HepG2 (cell line): ENCODE measurements at regions not wholly inside any gene's neighbourhood (a gene's known extent, or its start where the extent isn't known, plus 50 kb on each side); places are given as distances from the start of the nearest gene placed in this dataset.

Experiments
- ATAC-seq: fragments of 200-7000 bp; cut with Tn5 transposase; 3 replicates; pipeline ENCODE4 v1.9.1; 2020; ENCODE audit warnings: mild to moderate bottlenecking, moderate library complexity
- BruUV-seq: library from RNA; stranded (reverse); fragments of 400-500 nt; replicated peaks from 2 replicates; lab custom pipeline; 2021; lab: Mats Ljungman, UMichigan
- CTCF ChIA-PET: fragments of 300-600 bp; formaldehyde crosslinking; extraction: SDS; loops from one replicate; lab custom pipeline; 2021; ENCODE audit warnings: low total read pairs, inconsistent platforms, low intra/inter-chr PET ratio; lab: Yijun Ruan, JAX
- POLR2A ChIA-PET: fragments of 350-600 bp; sonication (Branson Sonifier 250); formaldehyde crosslinking; loops from one replicate; lab custom pipeline; 2020; ENCODE audit warnings: antibody characterized with exemption, inconsistent platforms; lab: Yijun Ruan, JAX
- DNase-seq: peaks from one replicate; pipeline ENCODE4 v3.0.0-alpha.2; 2015; ENCODE audit warnings: low spot score
- FAIRE-seq: peaks from 3 replicates; lab custom pipeline; 2011; peaks lifted over from hg19 to GRCh38; lab: Jason Lieb, UNC
- H2AFZ ChIP-seq: one replicate; pipeline ENCODE4 v1.6.1; 2011; ENCODE audit warnings: low read length, inconsistent platforms
- H3K27ac ChIP-seq: fragments of 300-600 bp; 3 replicates; pipeline ENCODE4 v1.8.0; 2011; ENCODE audit warnings: mixed run types, mild to moderate bottlenecking, mixed read lengths, low read length, inconsistent platforms; ENCODE audit not compliant: insufficient read depth; ENCODE audit errors: extremely low read length
- H3K27me3 ChIP-seq, 2 experiments: fragments of 200-600 bp in 1 of 2; 2 replicates in 1 of 2; 3 replicates in 1 of 2; pipeline versions ENCODE4 v1.6.0 to v1.8.0; 2011; ENCODE audit warnings: low read length in 2 of 2, mild to moderate bottlenecking in 2 of 2, moderate library complexity in 2 of 2, inconsistent platforms in 1 of 2; ENCODE audit not compliant: insufficient read depth in 2 of 2, control insufficient read depth in 1 of 2
- H3K36me3 ChIP-seq, 2 experiments: fragments of 200-600 bp in 1 of 2; replicated peaks in 1 of 2; 2 replicates in 1 of 2; 3 replicates in 1 of 2; pipeline versions ENCODE4 v1.5.1 to v1.8.0; 2011; ENCODE audit warnings: low read length in 2 of 2, inconsistent platforms in 1 of 2; ENCODE audit not compliant: insufficient read depth in 2 of 2, control insufficient read depth in 1 of 2
- H3K4me1 ChIP-seq: 2 replicates; pipeline ENCODE4 v1.5.1; 2012; ENCODE audit warnings: low read length, inconsistent platforms; ENCODE audit not compliant: insufficient read depth
- H3K4me2 ChIP-seq: 2 replicates; pipeline ENCODE4 v1.6.0; 2011; ENCODE audit warnings: low read depth, low read length, inconsistent platforms
- H3K4me3 ChIP-seq, 3 experiments: fragments of 200-600 bp in 1 of 3; sonication (generic), shearing (Covaris generic) in 1 of 3; replicated peaks in 1 of 3; 2 replicates each; pipeline ENCODE4 v1.5.1; 2011 to 2016; ENCODE audit warnings: low read length in 3 of 3, inconsistent platforms in 2 of 3, low read depth in 2 of 3, mild to moderate bottlenecking in 2 of 3, control low read depth in 1 of 3, mixed read lengths in 1 of 3; ENCODE audit not compliant: insufficient read depth in 1 of 3
- H3K79me2 ChIP-seq: one replicate; pipeline ENCODE4 v1.6.1; 2011; ENCODE audit warnings: low read length, inconsistent platforms; ENCODE audit not compliant: insufficient read depth
- H3K9ac ChIP-seq: 2 replicates; pipeline ENCODE4 v1.6.0; 2011; ENCODE audit warnings: mild to moderate bottlenecking, low read depth, low read length, inconsistent platforms; ENCODE audit not compliant: insufficient read depth
- H3K9me3 ChIP-seq: 2 replicates; pipeline ENCODE4 v1.5.1; 2012; ENCODE audit warnings: mild to moderate bottlenecking, low read length
- H4K20me1 ChIP-seq: 2 replicates; pipeline ENCODE4 v1.6.0; 2011; ENCODE audit warnings: inconsistent platforms, mild to moderate bottlenecking, low read length, moderate library complexity; ENCODE audit not compliant: insufficient read depth
- HCFC1 ChIP-seq: fragments of 150-350 bp; IDR thresholded peaks from 2 replicates; pipeline ENCODE4 v1.6.1; 2014; ENCODE audit warnings: low read depth, low read length
- HIVEP1 ChIP-seq: sonication (generic); formaldehyde crosslinking; IDR thresholded peaks from 2 replicates; pipeline ENCODE4 v1.4.0; 2020; ENCODE audit warnings: mild to moderate bottlenecking, missing genetic modification reagents
- HMG20A ChIP-seq: IDR thresholded peaks from 2 replicates; pipeline ENCODE4 v1.6.1; 2016; ENCODE audit warnings: borderline replicate concordance
- HNRNPL ChIP-seq: fragments of 200-400 bp; formaldehyde crosslinking; IDR thresholded peaks from 2 replicates; pipeline ENCODE4 v1.6.1; 2017; ENCODE audit warnings: mild to moderate bottlenecking, low read depth, low read length
- NCOA5 ChIP-seq: sonication (generic); formaldehyde crosslinking; IDR thresholded peaks from 2 replicates; pipeline ENCODE4 v1.4.0; 2020; ENCODE audit warnings: missing genetic modification reagents
- PHF20 ChIP-seq: sonication (generic); formaldehyde crosslinking; IDR thresholded peaks from 2 replicates; pipeline ENCODE4 v1.5.0; 2020; ENCODE audit warnings: mild to moderate bottlenecking, missing genetic modification reagents
- TEAD3 ChIP-seq: optimal IDR thresholded peaks from 2 replicates; pipeline ENCODE3; 2016; ENCODE audit warnings: borderline replicate concordance
- ZFP36L2 ChIP-seq: sonication (generic); formaldehyde crosslinking; IDR thresholded peaks from 2 replicates; pipeline ENCODE4 v1.4.0; 2020; ENCODE audit warnings: missing genetic modification reagents
- ZFP41 ChIP-seq: sonication (generic); formaldehyde crosslinking; IDR thresholded peaks from 2 replicates; pipeline ENCODE4 v1.4.0; 2020; ENCODE audit warnings: mild to moderate bottlenecking, missing genetic modification reagents, borderline replicate concordance
- ZNF563 ChIP-seq: sonication (generic); formaldehyde crosslinking; IDR thresholded peaks from 2 replicates; pipeline ENCODE4 v1.8.0; 2022; ENCODE audit warnings: mild to moderate bottlenecking, moderate library complexity, missing genetic modification reagents
- ZNF678 ChIP-seq: sonication (generic); formaldehyde crosslinking; IDR thresholded peaks from 2 replicates; pipeline ENCODE4 v1.4.0; 2020; ENCODE audit warnings: mild to moderate bottlenecking, missing genetic modification reagents
- ZSCAN9 ChIP-seq: IDR thresholded peaks from 2 replicates; pipeline ENCODE4 v1.6.1; 2016; ENCODE audit warnings: borderline replicate concordance
- WGBS: methylation state at CpG from one replicate; pipeline ENCODE4 v1.1.6; 2017; ENCODE audit warnings: low lambda C conversion rate; 5-methylcytosine and 5-hydroxymethylcytosine counted together
- in situ Hi-C: cut with HindIII; loops from 2 replicates; pipeline ENCODE4 v1.10.0; 2017; ENCODE audit warnings: low pct_unique_long_range_greater_than_20kb; ENCODE audit not compliant: extremely low pct_ligation_motif_present
- intact Hi-C: fragments of 100-400 bp; cut with micrococcal nuclease; formaldehyde crosslinking; loops from one replicate; pipeline ENCODE4 v1.10.0; 2022; ENCODE audit not compliant: unreplicated experiment
- TF ChIP-seq, protein P1 (sequence below): sonication (generic); formaldehyde crosslinking; IDR thresholded peaks from 2 replicates; pipeline ENCODE4 v1.4.0; 2020; ENCODE audit warnings: mild to moderate bottlenecking, missing genetic modification reagents

DNA sequence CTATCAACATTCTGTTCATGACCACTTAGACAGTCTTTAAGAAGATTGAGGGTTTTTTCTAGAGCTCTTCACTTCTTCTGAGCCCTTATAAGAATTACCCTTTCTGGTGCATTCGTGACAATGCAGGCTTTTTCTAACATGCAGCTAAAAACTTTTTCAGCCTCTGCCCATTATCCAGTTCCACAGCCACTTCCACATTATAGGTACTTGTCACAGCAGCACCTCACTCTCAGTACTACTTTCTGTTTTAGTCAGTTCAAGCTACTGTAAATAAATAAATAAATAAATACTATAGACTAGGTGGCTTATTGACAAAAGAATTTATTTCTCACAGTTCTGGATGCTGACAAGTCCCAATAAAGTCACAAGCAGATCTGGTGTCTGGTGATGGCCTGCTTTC, 284.4 kb upstream of the PKN2 start:
- no peak overlapping the region for H3K4me2 ChIP-seq
- no peaks in the 10 kb centered on the region for H3K4me1 ChIP-seq
- TF ChIP-seq ZNF563 (CRISPR knock-in tag) (no peak), ZFP36L2 (CRISPR knock-in tag) (no peak), ZSCAN9 (CRISPR knock-in tag) (no peak), HMG20A (CRISPR knock-in tag) (no peak), ZFP41 (CRISPR knock-in tag) (no peak), NCOA5 (CRISPR knock-in tag) (no peak), HCFC1 (no peak), ZNF678 (no peak), TEAD3 (CRISPR knock-in tag) (no peak), HIVEP1 (CRISPR knock-in tag) (no peak), PHF20 (CRISPR knock-in tag) (no peak), HNRNPL (no peak)
- TF ChIP-seq, protein P1, sequence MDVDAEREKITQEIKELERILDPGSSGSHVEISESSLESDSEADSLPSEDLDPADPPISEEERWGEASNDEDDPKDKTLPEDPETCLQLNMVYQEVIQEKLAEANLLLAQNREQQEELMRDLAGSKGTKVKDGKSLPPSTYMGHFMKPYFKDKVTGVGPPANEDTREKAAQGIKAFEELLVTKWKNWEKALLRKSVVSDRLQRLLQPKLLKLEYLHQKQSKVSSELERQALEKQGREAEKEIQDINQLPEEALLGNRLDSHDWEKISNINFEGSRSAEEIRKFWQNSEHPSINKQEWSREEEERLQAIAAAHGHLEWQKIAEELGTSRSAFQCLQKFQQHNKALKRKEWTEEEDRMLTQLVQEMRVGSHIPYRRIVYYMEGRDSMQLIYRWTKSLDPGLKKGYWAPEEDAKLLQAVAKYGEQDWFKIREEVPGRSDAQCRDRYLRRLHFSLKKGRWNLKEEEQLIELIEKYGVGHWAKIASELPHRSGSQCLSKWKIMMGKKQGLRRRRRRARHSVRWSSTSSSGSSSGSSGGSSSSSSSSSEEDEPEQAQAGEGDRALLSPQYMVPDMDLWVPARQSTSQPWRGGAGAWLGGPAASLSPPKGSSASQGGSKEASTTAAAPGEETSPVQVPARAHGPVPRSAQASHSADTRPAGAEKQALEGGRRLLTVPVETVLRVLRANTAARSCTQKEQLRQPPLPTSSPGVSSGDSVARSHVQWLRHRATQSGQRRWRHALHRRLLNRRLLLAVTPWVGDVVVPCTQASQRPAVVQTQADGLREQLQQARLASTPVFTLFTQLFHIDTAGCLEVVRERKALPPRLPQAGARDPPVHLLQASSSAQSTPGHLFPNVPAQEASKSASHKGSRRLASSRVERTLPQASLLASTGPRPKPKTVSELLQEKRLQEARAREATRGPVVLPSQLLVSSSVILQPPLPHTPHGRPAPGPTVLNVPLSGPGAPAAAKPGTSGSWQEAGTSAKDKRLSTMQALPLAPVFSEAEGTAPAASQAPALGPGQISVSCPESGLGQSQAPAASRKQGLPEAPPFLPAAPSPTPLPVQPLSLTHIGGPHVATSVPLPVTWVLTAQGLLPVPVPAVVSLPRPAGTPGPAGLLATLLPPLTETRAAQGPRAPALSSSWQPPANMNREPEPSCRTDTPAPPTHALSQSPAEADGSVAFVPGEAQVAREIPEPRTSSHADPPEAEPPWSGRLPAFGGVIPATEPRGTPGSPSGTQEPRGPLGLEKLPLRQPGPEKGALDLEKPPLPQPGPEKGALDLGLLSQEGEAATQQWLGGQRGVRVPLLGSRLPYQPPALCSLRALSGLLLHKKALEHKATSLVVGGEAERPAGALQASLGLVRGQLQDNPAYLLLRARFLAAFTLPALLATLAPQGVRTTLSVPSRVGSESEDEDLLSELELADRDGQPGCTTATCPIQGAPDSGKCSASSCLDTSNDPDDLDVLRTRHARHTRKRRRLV (CRISPR knock-in tag): no peak
- TF ChIP-seq, all 625 proteins: peak for 0
- H3K79me2 ChIP-seq: no peaks in the 10 kb centered on the region
- no peak overlapping the region for H3K4me3 ChIP-seq
- no peaks in the 10 kb centered on the region for H3K27me3 ChIP-seq
- no peaks in the 10 kb centered on the region for H3K36me3 ChIP-seq
- H3K27ac ChIP-seq: no peak overlapping the region
- ChIA-PET CTCF (no interaction called here), POLR2A (no interaction called here)
- no peaks in the 10 kb centered on the region for H3K9me3 ChIP-seq
- FAIRE-seq (no peak), ATAC-seq (no peak), DNase-seq (no peak)
- no peak overlapping the region for H3K9ac ChIP-seq
- 0% methylated on average over 1 of the region's 1 CpG for WGBS
- intact Hi-C loops (no loop called here), in situ Hi-C loops (no loop called here)
- no peak overlapping the region for H2AFZ ChIP-seq
- no TSS peak for BruUV-seq
- H4K20me1 ChIP-seq: no peaks in the 10 kb centered on the region
